ENCODE measurements at regions not wholly inside any gene's neighbourhood (a gene's known extent, or its start where the extent isn't known, plus 50 kb on each side); places are given as distances from the start of the nearest gene placed in this dataset.

GRCh38 chr6:155980014-155980767 is 524.6 kb upstream of the NOX3 start:
- Histone ChIP-seq H3K36me3 (ENCODE audit: low read depth) (no peaks in the 10 kb centered on the region), H3K4me3 (ENCODE audit: severe bottlenecking) (no peak overlapping the region), H3K27ac (ENCODE audit: poor library complexity, severe bottlenecking) (no peak overlapping the region), H3K27me3 (ENCODE audit: insufficient read depth, poor library complexity, severe bottlenecking) (no peaks in the 10 kb centered on the region), H3K4me1 (ENCODE audit: insufficient read depth, poor library complexity, severe bottlenecking) (no peaks in the 10 kb centered on the region), H3K9me3 (ENCODE audit: severe bottlenecking) (no peaks in the 10 kb centered on the region)
- TF ChIP-seq, protein P1, sequence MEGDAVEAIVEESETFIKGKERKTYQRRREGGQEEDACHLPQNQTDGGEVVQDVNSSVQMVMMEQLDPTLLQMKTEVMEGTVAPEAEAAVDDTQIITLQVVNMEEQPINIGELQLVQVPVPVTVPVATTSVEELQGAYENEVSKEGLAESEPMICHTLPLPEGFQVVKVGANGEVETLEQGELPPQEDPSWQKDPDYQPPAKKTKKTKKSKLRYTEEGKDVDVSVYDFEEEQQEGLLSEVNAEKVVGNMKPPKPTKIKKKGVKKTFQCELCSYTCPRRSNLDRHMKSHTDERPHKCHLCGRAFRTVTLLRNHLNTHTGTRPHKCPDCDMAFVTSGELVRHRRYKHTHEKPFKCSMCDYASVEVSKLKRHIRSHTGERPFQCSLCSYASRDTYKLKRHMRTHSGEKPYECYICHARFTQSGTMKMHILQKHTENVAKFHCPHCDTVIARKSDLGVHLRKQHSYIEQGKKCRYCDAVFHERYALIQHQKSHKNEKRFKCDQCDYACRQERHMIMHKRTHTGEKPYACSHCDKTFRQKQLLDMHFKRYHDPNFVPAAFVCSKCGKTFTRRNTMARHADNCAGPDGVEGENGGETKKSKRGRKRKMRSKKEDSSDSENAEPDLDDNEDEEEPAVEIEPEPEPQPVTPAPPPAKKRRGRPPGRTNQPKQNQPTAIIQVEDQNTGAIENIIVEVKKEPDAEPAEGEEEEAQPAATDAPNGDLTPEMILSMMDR (IDR thresholded peaks at IDR 0.05; ENCODE audit: poor library complexity, severe bottlenecking), result no peak
- no peak for ATAC-seq (ENCODE audit: low read depth)
- DNase-seq (ENCODE audit: low spot score), result no peak

GRCh38 chr6:155975506-155975905 is 519.9 kb upstream of the NOX3 start:
- Histone ChIP-seq H3K36me3 (ENCODE audit: low read depth) (no peaks in the 10 kb centered on the region), H3K27ac (ENCODE audit: poor library complexity, severe bottlenecking) (no peak overlapping the region), H3K4me3 (ENCODE audit: severe bottlenecking) (no peak overlapping the region), H3K4me1 (ENCODE audit: insufficient read depth, poor library complexity, severe bottlenecking) (no peaks in the 10 kb centered on the region), H3K27me3 (ENCODE audit: insufficient read depth, poor library complexity, severe bottlenecking) (no peaks in the 10 kb centered on the region), H3K9me3 (ENCODE audit: severe bottlenecking) (no peaks in the 10 kb centered on the region)
- no peak for DNase-seq (ENCODE audit: low spot score)
- TF ChIP-seq, protein P1 (IDR thresholded peaks at IDR 0.05; ENCODE audit: poor library complexity, severe bottlenecking), result no peak
- no peak for ATAC-seq (ENCODE audit: low read depth)

DNA sequence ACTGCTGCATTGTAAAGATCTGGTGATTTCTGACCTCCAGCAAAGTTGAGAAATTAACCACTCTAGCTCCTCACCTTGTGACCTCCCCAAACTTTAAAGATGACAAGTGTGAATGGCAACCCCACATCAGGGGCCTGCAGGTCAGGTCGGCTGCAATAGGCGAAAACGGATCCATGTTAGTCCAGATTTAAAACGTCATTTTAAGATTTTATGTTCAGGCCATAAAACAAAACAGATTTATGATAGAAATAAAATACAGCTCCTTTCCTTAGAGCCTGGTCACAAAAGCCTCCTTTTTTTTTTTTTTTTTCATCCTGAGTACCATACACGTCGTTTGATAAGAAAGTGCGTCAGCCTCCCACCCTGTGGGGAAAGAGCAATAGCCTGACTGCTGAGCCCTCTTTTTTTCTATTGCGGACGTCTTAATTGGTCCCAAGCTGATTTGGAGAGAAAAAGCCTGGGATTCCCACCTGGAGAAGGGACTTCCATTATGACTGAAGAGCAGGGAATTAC is 519.2 kb upstream of the NOX3 start:
- ATAC-seq (ENCODE audit: low read depth) (no peak), DNase-seq (ENCODE audit: low spot score) (no peak)
- Histone ChIP-seq H3K27me3 (ENCODE audit: insufficient read depth, poor library complexity, severe bottlenecking) (no peaks in the 10 kb centered on the region), H3K4me3 (ENCODE audit: severe bottlenecking) (no peak overlapping the region), H3K4me1 (ENCODE audit: insufficient read depth, poor library complexity, severe bottlenecking) (no peaks in the 10 kb centered on the region), H3K36me3 (ENCODE audit: low read depth) (no peaks in the 10 kb centered on the region), H3K27ac (ENCODE audit: poor library complexity, severe bottlenecking) (no peak overlapping the region), H3K9me3 (ENCODE audit: severe bottlenecking) (no peaks in the 10 kb centered on the region)
- TF ChIP-seq, protein P1 (IDR thresholded peaks at IDR 0.05; ENCODE audit: poor library complexity, severe bottlenecking), result no peak

GRCh38 chr6:155974359-155974758 is 518.7 kb upstream of the NOX3 start:
- DNase-seq (ENCODE audit: low spot score), result no peak
- Histone ChIP-seq H3K36me3 (ENCODE audit: low read depth) (no peaks in the 10 kb centered on the region), H3K27ac (ENCODE audit: poor library complexity, severe bottlenecking) (no peak overlapping the region), H3K4me3 (ENCODE audit: severe bottlenecking) (no peak overlapping the region), H3K27me3 (ENCODE audit: insufficient read depth, poor library complexity, severe bottlenecking) (no peaks in the 10 kb centered on the region), H3K4me1 (ENCODE audit: insufficient read depth, poor library complexity, severe bottlenecking) (no peaks in the 10 kb centered on the region), H3K9me3 (ENCODE audit: severe bottlenecking) (no peaks in the 10 kb centered on the region)
- no peak for ATAC-seq (ENCODE audit: low read depth)
- TF ChIP-seq, protein P1 (IDR thresholded peaks at IDR 0.05; ENCODE audit: poor library complexity, severe bottlenecking), result no peak

Data from RWPE2 (cell line).